HUES48 (cell line): ENCODE measurements at regions not wholly inside any gene's neighbourhood (a gene's known extent, or its start where the extent isn't known, plus 50 kb on each side); places are given as distances from the start of the nearest gene placed in this dataset.

Experiments
- H3K27ac ChIP-seq: one replicate; pipeline ENCODE4 v1.7.0; 2013; ENCODE audit warnings: low read depth, low read length, inconsistent platforms
- H3K27me3 ChIP-seq: 2 replicates; pipeline ENCODE4 v1.6.1; 2013; ENCODE audit warnings: mild to moderate bottlenecking, low read length; ENCODE audit not compliant: control insufficient read depth, insufficient read depth
- H3K36me3 ChIP-seq: 2 replicates; pipeline ENCODE4 v1.6.1; 2013; ENCODE audit warnings: low read length; ENCODE audit not compliant: control insufficient read depth, insufficient read depth
- H3K4me1 ChIP-seq: 2 replicates; pipeline ENCODE4 v1.6.1; 2013; ENCODE audit warnings: mild to moderate bottlenecking, low read length; ENCODE audit not compliant: control insufficient read depth, insufficient read depth
- H3K4me3 ChIP-seq: 2 replicates; pipeline ENCODE4 v1.5.1; 2013; ENCODE audit warnings: mild to moderate bottlenecking, low read depth, low read length
- H3K9ac ChIP-seq: 2 replicates; pipeline ENCODE4 v1.6.1; 2013; ENCODE audit warnings: mild to moderate bottlenecking, low read depth, low read length, moderate library complexity
- H3K9me3 ChIP-seq: 2 replicates; pipeline ENCODE4 v1.6.1; 2013; ENCODE audit warnings: low read length; ENCODE audit not compliant: control insufficient read depth, insufficient read depth

DNA sequence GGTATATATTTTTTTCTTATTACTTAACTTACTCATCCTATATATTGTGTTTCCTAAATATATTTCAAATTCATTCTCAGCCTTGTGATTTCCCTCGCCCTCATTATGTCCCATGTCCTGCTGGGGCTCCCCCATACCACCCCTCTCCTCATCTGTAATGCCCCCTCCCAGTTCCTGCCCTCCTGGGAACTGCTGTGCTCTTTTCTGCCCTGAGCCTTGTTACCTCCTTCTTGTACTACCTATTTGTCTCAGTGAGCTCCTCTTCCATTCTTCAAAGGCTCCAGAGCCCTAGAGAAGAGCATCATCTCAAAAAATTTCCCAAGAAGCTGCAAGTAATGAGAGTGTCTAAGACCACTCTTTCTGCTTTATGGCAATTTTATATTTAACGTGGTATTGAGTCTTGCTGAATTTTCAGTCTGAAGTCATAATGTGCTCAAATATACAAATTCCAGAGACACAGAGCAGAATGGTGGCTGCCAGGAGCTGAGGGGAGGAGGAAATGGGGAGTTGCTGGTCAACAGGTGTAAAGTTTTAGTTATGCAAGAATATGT is 66.5 kb upstream of the TOP3B start:
- Histone ChIP-seq H3K9ac (no peak overlapping the region), H3K4me1 (no peaks in the 10 kb centered on the region), H3K27me3 (peaks cover 74% of the 10 kb centered on the region), H3K4me3 (no peak overlapping the region), H3K9me3 (no peaks in the 10 kb centered on the region), H3K27ac (no peak overlapping the region), H3K36me3 (no peaks in the 10 kb centered on the region)

DNA sequence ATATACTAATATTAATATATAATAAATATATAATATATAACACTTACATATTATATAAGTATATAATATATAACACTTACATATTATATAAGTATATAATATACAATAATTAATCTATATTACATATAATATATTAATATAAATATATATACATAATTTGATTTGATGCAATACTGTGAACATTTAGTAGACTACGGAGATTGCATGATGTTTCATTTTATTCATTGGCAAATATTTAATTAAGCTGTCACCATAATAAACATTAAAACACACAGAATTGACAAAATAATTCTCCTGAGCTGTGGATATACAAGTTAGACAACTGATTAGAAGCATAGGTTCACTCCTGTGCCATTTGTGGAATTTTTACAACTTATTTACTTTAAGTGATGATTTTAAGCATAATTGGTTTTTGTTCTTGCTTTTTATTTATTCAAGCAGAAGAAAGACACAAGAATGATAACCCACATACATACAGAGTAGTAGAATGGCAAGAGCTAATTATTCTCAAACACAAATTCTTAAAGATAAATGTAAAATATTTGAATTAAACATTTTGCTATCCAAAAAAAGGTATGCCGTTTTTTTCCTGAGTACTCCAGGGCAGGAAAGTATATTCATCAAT is 65.8 kb upstream of the TOP3B start:
- Histone ChIP-seq H3K27me3 (peaks cover 81% of the 10 kb centered on the region), H3K4me3 (no peak overlapping the region), H3K9me3 (no peaks in the 10 kb centered on the region), H3K36me3 (no peaks in the 10 kb centered on the region), H3K9ac (no peak overlapping the region), H3K27ac (no peak overlapping the region), H3K4me1 (no peaks in the 10 kb centered on the region)

DNA sequence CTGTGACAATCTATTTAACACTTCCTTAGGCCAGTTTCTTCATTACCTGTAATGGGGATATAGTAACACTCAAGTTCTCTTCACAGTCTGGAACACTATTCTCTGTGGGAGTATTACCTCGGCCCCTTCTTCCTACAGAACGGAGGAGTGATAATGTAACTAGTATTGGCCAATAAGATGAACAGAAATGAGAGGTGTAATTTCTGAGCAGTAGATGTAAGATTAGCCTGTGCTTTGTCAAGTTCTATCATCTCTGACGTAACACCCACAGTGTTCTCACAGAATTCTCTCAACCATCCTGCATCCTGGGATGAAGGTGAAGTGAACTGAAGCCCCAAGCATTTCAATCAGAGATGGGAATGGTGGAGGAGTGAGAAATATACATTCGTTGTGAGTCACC is 65.2 kb upstream of the TOP3B start:
- no peaks in the 10 kb centered on the region for H3K36me3 ChIP-seq
- H3K9me3 ChIP-seq: no peaks in the 10 kb centered on the region
- no peak overlapping the region for H3K27ac ChIP-seq
- no peak overlapping the region for H3K4me3 ChIP-seq
- H3K9ac ChIP-seq: no peak overlapping the region
- H3K4me1 ChIP-seq: no peaks in the 10 kb centered on the region
- peaks cover 83% of the 10 kb centered on the region for H3K27me3 ChIP-seq

DNA sequence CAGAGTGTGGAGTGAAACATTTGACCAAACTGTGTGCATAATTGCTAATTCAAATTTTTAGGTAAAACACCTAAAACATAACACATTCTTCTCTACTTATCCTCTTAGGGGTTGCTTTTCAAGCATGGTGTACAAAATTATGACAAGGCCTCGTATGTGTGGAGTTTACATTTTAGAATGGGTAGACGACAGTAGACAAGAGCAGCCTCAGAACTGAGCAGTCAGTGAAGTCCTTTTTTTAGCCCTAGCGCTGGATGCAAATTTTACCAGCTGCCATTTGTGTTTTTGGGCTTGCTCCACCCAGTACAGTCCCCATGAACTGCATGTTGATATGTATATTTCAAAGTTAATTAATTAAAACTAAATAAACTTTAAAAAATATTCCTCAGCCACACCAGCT is 64.7 kb upstream of the TOP3B start:
- no peaks in the 10 kb centered on the region for H3K4me1 ChIP-seq
- no peak overlapping the region for H3K27ac ChIP-seq
- peaks cover 83% of the 10 kb centered on the region for H3K27me3 ChIP-seq

DNA sequence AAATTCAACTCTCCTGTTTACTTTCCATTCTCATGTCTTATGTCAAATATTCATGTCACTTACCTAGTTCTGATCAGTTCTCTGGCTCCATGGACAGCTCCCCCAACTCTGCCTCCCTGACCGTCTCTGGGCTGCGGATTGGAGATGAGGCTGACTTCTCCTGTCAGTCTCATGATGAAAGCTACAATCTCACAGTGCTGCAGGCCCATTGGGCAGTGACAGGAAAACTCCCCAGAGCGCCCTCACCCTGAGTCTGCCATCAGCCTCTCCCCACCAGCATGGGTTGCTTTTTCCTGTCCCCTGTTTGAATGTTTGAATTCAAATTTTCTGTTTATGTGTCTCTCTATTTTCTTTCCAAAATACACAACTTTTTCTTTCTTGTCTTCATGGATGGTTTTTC is 63.8 kb upstream of the TOP3B start:
- no peak overlapping the region for H3K9ac ChIP-seq
- no peaks in the 10 kb centered on the region for H3K36me3 ChIP-seq
- H3K27me3 ChIP-seq: peaks cover 88% of the 10 kb centered on the region
- no peak overlapping the region for H3K27ac ChIP-seq
- H3K4me1 ChIP-seq: no peaks in the 10 kb centered on the region
- H3K4me3 ChIP-seq: no peak overlapping the region
- no peaks in the 10 kb centered on the region for H3K9me3 ChIP-seq

More for the DNA sequence above, 64.7 kb upstream of the TOP3B start:
- Histone ChIP-seq H3K9ac (no peak overlapping the region), H3K4me3 (no peak overlapping the region), H3K9me3 (no peaks in the 10 kb centered on the region), H3K36me3 (no peaks in the 10 kb centered on the region)

DNA sequence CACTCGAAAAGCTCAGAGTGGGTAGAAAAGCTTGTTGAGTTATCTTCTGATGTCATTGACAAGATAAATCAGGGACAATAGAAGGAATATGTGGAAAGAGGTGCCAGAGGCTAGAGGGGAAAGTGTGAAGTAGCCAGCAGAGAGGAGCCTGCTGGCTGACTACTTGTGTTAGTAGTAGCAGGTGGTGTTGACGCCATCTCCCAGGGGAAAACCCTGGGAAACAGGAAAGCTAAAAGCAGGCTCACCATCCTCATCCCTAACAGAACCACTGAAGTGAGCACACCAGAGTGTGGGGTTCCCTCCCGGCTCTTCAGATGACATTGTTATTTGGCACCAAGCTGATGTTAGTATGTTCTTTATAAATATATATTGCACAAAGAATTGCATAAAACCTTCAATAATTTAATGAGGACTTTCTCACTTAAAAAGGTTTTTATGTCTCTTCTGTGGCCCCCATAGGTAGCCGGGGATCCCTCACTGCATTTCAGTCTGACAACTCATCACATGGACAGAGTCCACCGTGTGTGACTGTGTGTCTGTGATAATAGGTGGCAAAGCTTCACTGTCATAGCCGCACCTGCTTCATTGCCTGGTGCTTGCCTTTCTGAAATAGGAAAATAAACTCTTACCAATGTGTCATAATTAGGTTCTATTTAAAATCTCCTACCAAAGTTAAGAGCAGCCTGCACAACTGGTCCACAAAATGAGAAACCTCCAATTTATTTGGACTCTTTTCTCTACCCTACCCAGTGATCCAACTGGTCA is 63.2 kb upstream of the TOP3B start:
- Histone ChIP-seq H3K4me1 (no peaks in the 10 kb centered on the region), H3K9ac (no peak overlapping the region), H3K27me3 (peaks cover 94% of the 10 kb centered on the region), H3K9me3 (no peaks in the 10 kb centered on the region), H3K4me3 (no peak overlapping the region), H3K36me3 (no peaks in the 10 kb centered on the region), H3K27ac (no peak overlapping the region)

DNA sequence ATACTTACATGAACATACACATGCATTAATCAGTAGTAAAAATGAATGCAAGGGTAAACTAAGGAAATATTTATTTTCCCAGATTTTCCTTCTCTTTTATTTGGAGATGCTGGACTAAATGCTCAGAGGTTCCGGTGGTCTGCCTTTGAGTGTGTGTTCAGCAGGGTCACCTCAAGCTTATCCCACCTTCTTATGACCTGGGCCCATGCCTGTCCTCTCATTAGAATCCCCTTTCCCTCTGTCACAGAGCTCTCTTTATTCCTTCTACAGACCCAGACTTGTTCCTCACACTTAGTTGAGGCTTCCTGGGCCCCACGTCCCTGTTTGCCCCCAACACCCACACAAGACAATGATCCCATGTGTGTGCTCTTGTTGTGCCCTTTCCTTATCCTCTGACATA is 61.6 kb upstream of the TOP3B start:
- Histone ChIP-seq H3K27me3 (peaks cover 98% of the 10 kb centered on the region), H3K9me3 (no peaks in the 10 kb centered on the region), H3K4me3 (no peak overlapping the region), H3K36me3 (no peaks in the 10 kb centered on the region), H3K4me1 (no peaks in the 10 kb centered on the region), H3K9ac (no peak overlapping the region), H3K27ac (no peak overlapping the region)

DNA sequence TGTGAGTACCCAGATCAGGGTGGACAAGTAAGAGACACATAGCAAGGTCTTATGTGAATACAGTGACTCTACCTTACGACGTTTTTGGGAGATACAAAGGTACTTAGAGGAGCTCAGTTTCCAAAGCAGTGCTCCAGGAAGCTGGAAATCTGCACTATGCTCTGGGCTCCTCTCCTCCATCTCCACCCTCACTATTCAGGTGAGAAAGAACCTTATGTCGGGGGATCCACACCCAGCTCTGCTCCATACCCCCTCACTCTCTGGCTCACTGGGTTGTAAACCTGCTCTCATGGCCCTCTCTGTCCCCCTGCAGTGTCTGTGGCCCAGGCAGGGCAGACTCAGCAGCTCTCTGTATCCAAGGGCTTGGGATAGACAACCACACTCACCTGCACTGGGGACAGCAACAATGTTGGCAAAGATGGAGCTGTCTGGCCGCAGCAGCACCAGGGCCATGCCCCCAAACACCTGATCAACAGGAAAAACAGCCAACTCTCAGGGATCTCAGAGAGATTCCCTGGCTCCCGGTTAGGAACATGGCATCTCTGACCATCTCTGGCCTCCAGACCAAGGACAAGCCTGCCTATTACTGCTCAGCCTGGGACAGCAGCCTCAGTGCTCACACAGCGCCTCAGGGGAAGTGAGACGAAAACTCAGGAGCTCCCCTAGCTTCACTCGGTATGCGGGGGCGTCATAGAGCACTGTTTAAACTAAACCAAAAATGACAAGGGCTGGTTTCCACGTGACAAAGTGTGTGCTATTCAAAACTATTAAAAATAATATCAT is 60.9 kb upstream of the TOP3B start:
- H3K4me1 ChIP-seq: no peaks in the 10 kb centered on the region
- peaks cover 98% of the 10 kb centered on the region for H3K27me3 ChIP-seq
- H3K27ac ChIP-seq: no peak overlapping the region
- H3K9ac ChIP-seq: no peak overlapping the region
- H3K36me3 ChIP-seq: no peaks in the 10 kb centered on the region
- no peak overlapping the region for H3K4me3 ChIP-seq
- H3K9me3 ChIP-seq: no peaks in the 10 kb centered on the region

DNA sequence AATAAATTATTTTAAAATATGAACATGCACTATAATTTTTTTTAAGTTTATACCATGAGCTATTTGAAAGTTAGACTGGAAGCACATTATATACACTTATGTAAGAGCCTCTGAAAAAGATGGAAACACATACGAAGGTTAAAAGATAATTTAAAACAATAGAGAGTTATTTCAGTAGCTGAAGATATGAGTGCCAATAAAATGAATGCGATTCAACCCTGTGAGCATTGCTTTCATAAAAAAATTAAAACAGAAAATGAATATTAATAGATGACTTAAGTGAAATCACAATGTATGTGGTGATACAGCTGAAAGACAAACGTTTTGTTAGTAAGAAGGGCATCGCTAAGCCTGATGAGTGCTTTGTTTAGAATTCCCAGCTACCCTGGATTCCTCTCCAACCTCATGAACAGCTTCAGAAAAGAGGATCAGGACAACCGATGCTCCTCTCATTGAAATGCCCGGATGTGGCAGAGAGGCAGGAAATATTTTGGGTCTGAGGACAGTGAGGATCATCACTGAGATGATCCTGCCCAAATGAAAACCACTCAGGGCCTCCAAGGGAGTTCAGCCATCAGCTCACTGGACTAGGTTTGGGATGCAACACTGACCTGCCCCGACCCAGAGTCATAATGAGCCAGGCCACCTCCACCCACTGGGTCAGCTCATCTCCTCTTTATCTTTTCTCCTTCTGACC is 60.2 kb upstream of the TOP3B start:
- Histone ChIP-seq H3K4me1 (no peaks in the 10 kb centered on the region), H3K4me3 (no peak overlapping the region), H3K9me3 (no peaks in the 10 kb centered on the region), H3K27ac (no peak overlapping the region), H3K27me3 (peaks cover 100% of the 10 kb centered on the region), H3K36me3 (no peaks in the 10 kb centered on the region), H3K9ac (no peak overlapping the region)

DNA sequence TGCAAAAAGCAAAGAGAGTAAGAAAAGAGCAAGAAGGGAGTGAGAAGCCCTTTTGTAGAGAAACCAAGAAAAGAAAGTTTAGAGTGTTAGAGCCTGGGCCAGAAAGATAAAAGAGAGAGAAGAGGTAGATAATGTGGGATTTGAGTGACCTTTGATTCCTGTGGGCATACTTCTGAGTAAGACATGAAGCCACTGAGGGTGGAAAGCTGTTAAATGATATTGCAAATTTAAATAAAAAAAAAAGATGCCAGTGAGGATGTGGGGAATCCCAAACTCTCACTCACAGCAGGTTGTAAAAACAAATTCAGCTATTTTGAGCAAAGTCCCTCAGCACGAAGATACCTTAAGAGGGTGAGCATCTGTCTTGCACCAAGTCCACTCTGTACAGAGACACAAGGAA is 59.4 kb upstream of the TOP3B start:
- Histone ChIP-seq H3K27me3 (peaks cover 100% of the 10 kb centered on the region), H3K36me3 (no peaks in the 10 kb centered on the region), H3K9ac (no peak overlapping the region), H3K4me1 (no peaks in the 10 kb centered on the region), H3K4me3 (no peak overlapping the region), H3K27ac (no peak overlapping the region), H3K9me3 (no peaks in the 10 kb centered on the region)
